H1 (cell line): ENCODE measurements at regions not wholly inside any gene's neighbourhood (a gene's known extent, or its start where the extent isn't known, plus 50 kb on each side); places are given as distances from the start of the nearest gene placed in this dataset.

Experiments
- CTCF ChIA-PET: fragments of 300-600 bp; sonication (Branson Sonifier 250); formaldehyde crosslinking; loops from one replicate; lab custom pipeline; 2021; ENCODE audit not compliant: partially characterized antibody; lab: Charles Lee
- POLR2A ChIA-PET: fragments of 300-600 bp; sonication (Branson Sonifier 250); formaldehyde crosslinking; loops from one replicate; lab custom pipeline; 2021; ENCODE audit warnings: inconsistent platforms; ENCODE audit not compliant: partially characterized antibody; lab: Charles Lee
- DNase-seq, 2 experiments: peaks; one replicate each; pipeline versions ENCODE4 v3.0.0 to v3.0.0-alpha.2; 2010 to 2022; ENCODE audit warnings: low spot score in 2 of 2, low read depth in 1 of 2, mixed read lengths in 1 of 2
- FAIRE-seq: peaks from 2 replicates; lab custom pipeline; 2011; peaks lifted over from hg19 to GRCh38; lab: Jason Lieb, UNC
- H2AFZ ChIP-seq: 2 replicates; pipeline ENCODE4 v1.8.1; 2012; ENCODE audit warnings: low read length, inconsistent platforms
- H2AK5ac ChIP-seq: 2 replicates; pipeline ENCODE4 v1.6.1; 2013; ENCODE audit warnings: low read depth, low read length
- H2BK120ac ChIP-seq: replicated peaks from 2 replicates; pipeline ENCODE3; 2013; ENCODE audit warnings: low read depth, low read length, inconsistent platforms
- H2BK12ac ChIP-seq: 2 replicates; pipeline ENCODE4 v1.6.1; 2013; ENCODE audit warnings: low read depth, low read length
- H2BK15ac ChIP-seq: 2 replicates; pipeline ENCODE4 v1.6.1; 2013; ENCODE audit warnings: low read length
- H2BK20ac ChIP-seq: 2 replicates; pipeline ENCODE4 v1.6.1; 2013; ENCODE audit warnings: low read length
- H2BK5ac ChIP-seq: 2 replicates; pipeline ENCODE4 v1.6.1; 2013; ENCODE audit warnings: low read depth, low read length
- H3K14ac ChIP-seq: 2 replicates; pipeline ENCODE4 v1.6.1; 2013; ENCODE audit warnings: inconsistent platforms; ENCODE audit not compliant: insufficient read length
- H3K18ac ChIP-seq: 2 replicates; pipeline ENCODE4 v1.6.1; 2013; ENCODE audit warnings: low read length; ENCODE audit errors: extremely low read depth
- H3K23ac ChIP-seq: 2 replicates; pipeline ENCODE4 v1.6.1; 2013; ENCODE audit warnings: inconsistent platforms; ENCODE audit not compliant: insufficient read length
- H3K23me2 ChIP-seq: 2 replicates; pipeline ENCODE4 v1.6.1; 2013; ENCODE audit warnings: low read depth, low read length
- H3K27ac ChIP-seq: 2 replicates; pipeline ENCODE4 v1.6.1; 2011; ENCODE audit warnings: low read depth, low read length, inconsistent platforms
- H3K27me3 ChIP-seq, 4 experiments: replicated peaks in 1 of 4; 1 replicate in 1 of 4; 2 replicates in 3 of 4; pipeline versions ENCODE4 v1.6.1 to v1.8.1; 2011 to 2013; ENCODE audit warnings: low read length in 3 of 4, mild to moderate bottlenecking in 3 of 4, inconsistent platforms in 2 of 4, mixed read lengths in 2 of 4, moderate library complexity in 1 of 4; ENCODE audit not compliant: control insufficient read depth in 3 of 4, insufficient read depth in 3 of 4; ENCODE audit errors: extremely low read depth in 1 of 4
- H3K36me3 ChIP-seq, 4 experiments: 2 replicates each; pipeline versions ENCODE4 v1.6.1 to v1.8.1; 2011 to 2013; ENCODE audit warnings: mild to moderate bottlenecking in 4 of 4, low read length in 3 of 4, moderate library complexity in 2 of 4, control low read depth in 1 of 4, inconsistent platforms in 1 of 4; ENCODE audit not compliant: insufficient read depth in 4 of 4, control insufficient read depth in 2 of 4
- H3K4ac ChIP-seq: replicated peaks from 2 replicates; pipeline ENCODE3; 2013; ENCODE audit warnings: low read length, low read depth, mixed read lengths, inconsistent platforms; ENCODE audit not compliant: insufficient read length
- H3K4me1 ChIP-seq, 4 experiments: replicated peaks in 1 of 4; 1 replicate in 1 of 4; 2 replicates in 3 of 4; pipeline versions ENCODE4 v1.6.1 to v1.8.1; 2011 to 2013; ENCODE audit warnings: low read length in 3 of 4, inconsistent platforms in 2 of 4, mixed read lengths in 1 of 4; ENCODE audit not compliant: insufficient read depth in 4 of 4, control insufficient read depth in 3 of 4
- H3K4me2 ChIP-seq, 2 experiments: 2 replicates each; pipeline versions ENCODE4 v1.6.1 to v1.8.1; 2011 to 2013; ENCODE audit warnings: low read depth in 2 of 2, low read length in 2 of 2, control low read depth in 1 of 2, inconsistent platforms in 1 of 2, mild to moderate bottlenecking in 1 of 2; ENCODE audit not compliant: insufficient read depth in 1 of 2
- H3K4me3 ChIP-seq, 4 experiments: fragments of 200-600, 300-600 bp in 1 of 4; sonication (generic), shearing (Covaris generic), sonication (Bioruptor Twin) in 1 of 4; 2 replicates each; pipeline versions ENCODE4 v1.5.1 to v1.8.1; 2011 to 2016; ENCODE audit warnings: low read length in 4 of 4, low read depth in 3 of 4, control low read depth in 2 of 4, inconsistent platforms in 2 of 4, mild to moderate bottlenecking in 2 of 4, mixed read lengths in 1 of 4, moderate library complexity in 1 of 4; ENCODE audit not compliant: insufficient read depth in 2 of 4; ENCODE audit errors: extremely low read depth in 1 of 4
- H3K56ac ChIP-seq: replicated peaks from 2 replicates; pipeline ENCODE3; 2013; ENCODE audit warnings: low read depth, mild to moderate bottlenecking, mixed read lengths, low read length, inconsistent platforms; ENCODE audit not compliant: insufficient read length
- H3K79me1 ChIP-seq: 2 replicates; pipeline ENCODE4 v1.6.1; 2013; ENCODE audit warnings: low read depth, low read length, control low read depth
- H3K79me2 ChIP-seq, 2 experiments: 2 replicates each; pipeline versions ENCODE4 v1.6.1 to v1.8.1; 2012 to 2013; ENCODE audit warnings: low read length in 2 of 2, mild to moderate bottlenecking in 2 of 2, inconsistent platforms in 1 of 2; ENCODE audit not compliant: insufficient read depth in 2 of 2, control insufficient read depth in 1 of 2
- H3K9ac ChIP-seq, 4 experiments: replicated peaks in 1 of 4; 1 replicate in 1 of 4; 2 replicates in 3 of 4; pipeline versions ENCODE4 v1.6.1 to v1.8.1; 2011 to 2013; ENCODE audit warnings: low read depth in 3 of 4, low read length in 3 of 4, control low read depth in 2 of 4, mild to moderate bottlenecking in 2 of 4, moderate library complexity in 2 of 4, inconsistent platforms in 1 of 4; ENCODE audit errors: extremely low read depth in 1 of 4
- H3K9me3 ChIP-seq, 2 experiments: 2 replicates each; pipeline versions ENCODE4 v1.6.1 to v1.8.1; 2012 to 2013; ENCODE audit warnings: mild to moderate bottlenecking in 2 of 2, moderate library complexity in 2 of 2, control low read depth in 1 of 2, inconsistent platforms in 1 of 2, low read depth in 1 of 2, low read length in 1 of 2, mixed read lengths in 1 of 2; ENCODE audit not compliant: insufficient read depth in 2 of 2
- H4K20me1 ChIP-seq, 2 experiments: replicated peaks in 1 of 2; 2 replicates each; pipeline versions ENCODE3 to v1.8.1; 2011 to 2013; ENCODE audit warnings: inconsistent platforms in 2 of 2, low read length in 2 of 2, mild to moderate bottlenecking in 1 of 2; ENCODE audit not compliant: insufficient read depth in 2 of 2, control insufficient read depth in 1 of 2
- H4K5ac ChIP-seq: 2 replicates; pipeline ENCODE4 v1.6.1; 2013; ENCODE audit warnings: low read length, low read depth, mixed read lengths, inconsistent platforms; ENCODE audit not compliant: insufficient read length
- H4K8ac ChIP-seq: 2 replicates; pipeline ENCODE4 v1.8.0; 2013; ENCODE audit warnings: mild to moderate bottlenecking, moderate library complexity, low read length, inconsistent platforms; ENCODE audit not compliant: insufficient read depth; ENCODE audit errors: extremely low read depth
- H4K91ac ChIP-seq: replicated peaks from 2 replicates; pipeline ENCODE3; 2013; ENCODE audit warnings: low read length, mixed read lengths, inconsistent platforms; ENCODE audit not compliant: insufficient read length
- BACH1 ChIP-seq: IDR thresholded peaks from 2 replicates; pipeline ENCODE4 v1.6.1; 2012; ENCODE audit warnings: low read length, improper control_type of control experiment
- CBX5 ChIP-seq: fragments of 300-800, 300-1000 bp; sonication (generic); IDR thresholded peaks from 2 replicates; pipeline ENCODE4 v1.7.1; 2016; ENCODE audit warnings: antibody characterized with exemption, low read length, low read depth
- CBX8 ChIP-seq: fragments of 300-800, 300-1000 bp; sonication (generic); IDR thresholded peaks from 2 replicates; pipeline ENCODE4 v1.7.1; 2016; ENCODE audit warnings: low read depth, low read length, borderline replicate concordance
- CHD2 ChIP-seq: IDR thresholded peaks from 2 replicates; pipeline ENCODE4 v1.6.1; 2012; ENCODE audit warnings: low read length, improper control_type of control experiment
- FOSL1 ChIP-seq: IDR thresholded peaks from 2 replicates; pipeline ENCODE4 v1.6.1; 2011; ENCODE audit warnings: mild to moderate bottlenecking, low read depth, low read length, moderate library complexity; ENCODE audit not compliant: insufficient read depth
- JUND ChIP-seq: IDR thresholded peaks from 2 replicates; pipeline ENCODE4 v1.6.1; 2011; ENCODE audit warnings: mild to moderate bottlenecking, improper control_type of control experiment, low read length
- NRF1 ChIP-seq: IDR thresholded peaks from 2 replicates; pipeline ENCODE4 v1.6.1; 2011; ENCODE audit warnings: mild to moderate bottlenecking, low read depth, low read length, improper control_type of control experiment
- RBBP5 ChIP-seq: IDR thresholded peaks from 2 replicates; pipeline ENCODE4 v1.7.1; 2012; ENCODE audit warnings: low read depth, mild to moderate bottlenecking, inconsistent platforms, low read length, moderate library complexity, borderline replicate concordance
- SP4 ChIP-seq: IDR thresholded peaks from 2 replicates; pipeline ENCODE4 v1.6.1; 2012; ENCODE audit warnings: low read length, inconsistent platforms
- WGBS, 2 experiments: shearing (Covaris generic) in 1 of 2; methylation state at CpG; one replicate each; pipeline versions ENCODE4 v1.1.6 to v1.1.7; 2013 to 2015; ENCODE audit warnings: low lambda C conversion rate in 2 of 2, mixed read lengths in 2 of 2, inconsistent platforms in 1 of 2, low coverage in 1 of 2, missing lambda C conversion rate in 1 of 2; ENCODE audit not compliant: insufficient replicate concordance in 2 of 2, insufficient coverage in 1 of 2, insufficient read length in 1 of 2; ENCODE audit errors: extremely low coverage in 1 of 2, missing lambda C conversion rate in 1 of 2; 5-methylcytosine and 5-hydroxymethylcytosine counted together
- TF ChIP-seq, protein P1 (sequence below): IDR thresholded peaks from 2 replicates; pipeline ENCODE4 v1.6.1; 2012; ENCODE audit warnings: inconsistent platforms

DNA sequence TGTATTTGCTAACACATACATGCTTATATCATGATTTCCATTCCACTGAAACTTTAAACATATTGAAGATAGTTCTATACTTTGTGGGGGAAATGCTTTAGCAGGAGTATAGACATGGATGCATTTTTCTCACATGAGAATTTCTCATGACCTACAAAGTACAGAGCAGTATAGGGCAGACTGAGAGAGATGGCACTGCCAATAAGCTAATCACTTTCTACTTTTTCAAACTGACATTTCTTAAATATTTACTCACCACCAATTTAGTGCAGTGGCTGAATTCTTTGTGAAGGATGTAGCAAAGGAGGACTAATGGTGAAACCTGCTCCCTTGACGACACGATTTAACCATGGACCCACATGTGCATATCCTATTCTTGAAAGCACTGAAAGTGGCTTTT lies 923.5 kb downstream of the ADGRL2 start:
- no peak overlapping the region for H4K91ac ChIP-seq
- H3K36me3 ChIP-seq: no peaks in the 10 kb centered on the region
- H3K56ac ChIP-seq: no peak overlapping the region
- H2BK5ac ChIP-seq: no peak overlapping the region
- POLR2A ChIA-PET: no interaction called here
- no peak overlapping the region for H3K4me2 ChIP-seq
- no peak overlapping the region for H3K23ac ChIP-seq
- H3K27me3 ChIP-seq: no peaks in the 10 kb centered on the region
- H2BK15ac ChIP-seq: no peak overlapping the region
- no peak overlapping the region for H3K18ac ChIP-seq
- no peak overlapping the region for H4K8ac ChIP-seq
- H2AFZ ChIP-seq: no peak overlapping the region
- no peaks in the 10 kb centered on the region for H3K4me1 ChIP-seq
- no peak overlapping the region for H3K4me3 ChIP-seq
- no peak overlapping the region for H3K9ac ChIP-seq
- H2BK20ac ChIP-seq: no peak overlapping the region
- no peak overlapping the region for H2BK120ac ChIP-seq
- no peak overlapping the region for H4K5ac ChIP-seq
- H3K27ac ChIP-seq: no peak overlapping the region
- CTCF ChIA-PET: no interaction called here
- H2BK12ac ChIP-seq: no peak overlapping the region
- no peaks in the 10 kb centered on the region for H3K79me1 ChIP-seq
- no peaks in the 10 kb centered on the region for H3K79me2 ChIP-seq
- no peak overlapping the region for H3K4ac ChIP-seq
- DNase-seq (no peak), FAIRE-seq (no peak)
- H2AK5ac ChIP-seq: no peak overlapping the region
- no peaks in the 10 kb centered on the region for H3K23me2 ChIP-seq
- no peak overlapping the region for H3K14ac ChIP-seq
- no peaks in the 10 kb centered on the region for H4K20me1 ChIP-seq
- no peaks in the 10 kb centered on the region for H3K9me3 ChIP-seq
- 93% methylated on average over 2 of the region's 2 CpGs; no CpG with 5 or more reads in 1 of the 2 experiments for WGBS, 2 experiments
- no peak for TF ChIP-seq CBX8
- TF ChIP-seq CBX5: no peak
- no peak for TF ChIP-seq NRF1
- TF ChIP-seq, protein P1, sequence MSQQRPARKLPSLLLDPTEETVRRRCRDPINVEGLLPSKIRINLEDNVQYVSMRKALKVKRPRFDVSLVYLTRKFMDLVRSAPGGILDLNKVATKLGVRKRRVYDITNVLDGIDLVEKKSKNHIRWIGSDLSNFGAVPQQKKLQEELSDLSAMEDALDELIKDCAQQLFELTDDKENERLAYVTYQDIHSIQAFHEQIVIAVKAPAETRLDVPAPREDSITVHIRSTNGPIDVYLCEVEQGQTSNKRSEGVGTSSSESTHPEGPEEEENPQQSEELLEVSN: no peak
- TF ChIP-seq RBBP5: no peak
- no peak for TF ChIP-seq FOSL1
- TF ChIP-seq BACH1: no peak
- TF ChIP-seq SP4: no peak
- no peak for TF ChIP-seq JUND
- TF ChIP-seq CHD2: no peak
